GM12891 (cell line): ENCODE measurements at regions not wholly inside any gene's neighbourhood (a gene's known extent, or its start where the extent isn't known, plus 50 kb on each side); places are given as distances from the start of the nearest gene placed in this dataset.

Source experiments
- POLR2A ChIP-seq: IDR thresholded peaks from 2 replicates; pipeline ENCODE4 v1.6.1; 2011; ENCODE audit warnings: low read depth, low read length, control low read depth
- POLR2AphosphoS5 ChIP-seq: IDR thresholded peaks from 2 replicates; pipeline ENCODE4 v1.6.1; 2011; ENCODE audit warnings: low read depth, low read length, control low read depth
- SPI1 ChIP-seq: IDR thresholded peaks from 2 replicates; pipeline ENCODE4 v1.6.1; 2011; ENCODE audit warnings: low read depth, low read length, control low read depth
- TAF1 ChIP-seq: IDR thresholded peaks from 2 replicates; pipeline ENCODE4 v1.6.1; 2011; ENCODE audit warnings: low read depth, low read length, control low read depth

- TF ChIP-seq SPI1 (no peak), TAF1 (no peak), POLR2A (no peak), POLR2AphosphoS5 (no peak)
These were observed 67.0 kb downstream of the EFNB1 start for GRCh38 chrX:68895778-68896177.
